Adrenal gland (tissue), 9 donors: ENCODE measurements at regions not wholly inside any gene's neighbourhood (a gene's known extent, or its start where the extent isn't known, plus 50 kb on each side); places are given as distances from the start of the nearest gene placed in this dataset.

Source experiments
- DNase-seq, 7 donors: peaks; one replicate each; pipeline ENCODE4 v3.0.0-alpha.2; 2019 to 2020
- H3K27ac ChIP-seq, 5 donors: fragments of 200-600 bp; sonication (generic) in 4 of 5; 1 replicate in 3 of 5; 2 replicates in 2 of 5; pipeline versions ENCODE4 v1.5.1 to v1.8.0; 2016 to 2020; ENCODE audit warnings: mild to moderate bottlenecking in 1 of 5
- H3K27me3 ChIP-seq: fragments of 200-600 bp; 2 replicates; pipeline ENCODE4 v1.8.0; 2021
- H3K36me3 ChIP-seq, 2 donors: fragments of 200-600 bp; replicated peaks in 1 of 2; 1 replicate in 1 of 2; 2 replicates in 1 of 2; pipeline versions ENCODE4 v1.5.1 to v1.8.0; 2018 to 2022
- H3K4me1 ChIP-seq, 2 donors: fragments of 200-600 bp; replicated peaks in 1 of 2; 1 replicate in 1 of 2; 2 replicates in 1 of 2; pipeline versions ENCODE4 v1.5.1 to v1.8.0; 2018 to 2021
- H3K4me3 ChIP-seq, 4 donors: fragments of 200-600 bp; sonication (generic) in 3 of 4; one replicate each; pipeline ENCODE4 v1.5.1; 2016 to 2018
- H3K9me3 ChIP-seq, 3 donors: fragments of 200-600 bp; sonication (generic) in 1 of 3; replicated peaks in 1 of 3; 1 replicate in 2 of 3; 2 replicates in 1 of 3; pipeline versions ENCODE4 v1.5.1 to v1.8.0; 2016 to 2021
- POLR2A ChIP-seq, 2 donors: fragments of 450-650 bp; IDR thresholded peaks; one replicate each; pipeline ENCODE4 v1.6.1; 2017; ENCODE audit warnings: antibody characterized with exemption in 2 of 2, mild to moderate bottlenecking in 2 of 2, moderate library complexity in 1 of 2
- WGBS, 4 donors: extraction: QIAGEN DNeasy Blood & Tissue Kit in 2 of 4; methylation state at CpG; one replicate each; pipeline versions ENCODE4 v1.1.5 to v1.1.7; 2013 to 2017; 5-methylcytosine and 5-hydroxymethylcytosine counted together
- intact Hi-C, 2 donors: fragments of 100-400 bp; cut with DNase I; formaldehyde crosslinking; loops; one replicate each; pipeline versions ENCODE4 v1.14.1 to v1.15.0; 2022 to 2023
- TF ChIP-seq, protein P1 (sequence below), 6 experiments: fragments of 450-650 bp in 4 of 6; fragments of 200-600 bp in 2 of 6; sonication (generic) in 1 of 6; IDR thresholded peaks; 1 replicate in 5 of 6; 2 replicates in 1 of 6; pipeline versions ENCODE4 v1.5.1 to v1.8.0; 2016 to 2021; ENCODE audit warnings: antibody characterized with exemption in 6 of 6, mild to moderate bottlenecking in 2 of 6, moderate library complexity in 1 of 6
- donor health status: healthy with polysubstance abuse.
- donor health status: Bipolar disorder and iron deficiency.
- donor health status: DM: yes; HTN: yes; CAD: no.
- donor health status: DM: no; HTN: no; CAD: no.
- donor health status: DM: no; HTN: no; CAD: no.

DNA sequence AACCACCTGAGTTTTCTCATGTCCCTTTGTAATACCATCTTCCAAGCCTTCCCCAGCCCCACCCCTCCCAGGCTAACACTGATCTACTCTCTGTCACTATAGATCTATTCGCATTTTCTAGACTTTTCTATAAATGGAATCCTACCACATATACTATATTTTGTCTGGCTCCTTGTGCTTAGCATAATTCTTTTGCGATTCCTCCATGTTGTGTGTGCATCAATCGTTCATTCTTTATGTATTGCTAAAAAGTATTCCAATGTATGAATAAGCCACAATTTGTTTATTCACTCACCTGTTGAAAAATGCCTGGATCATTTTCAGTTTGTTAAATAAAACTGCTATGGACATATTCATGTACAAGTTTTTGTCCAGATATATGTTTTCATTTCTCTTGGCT, 66.7 kb upstream of the DPT start:
- 84 to 90% (median 89%) methylated on average over 3 of the region's 3 CpGs for WGBS, 4 donors
- H3K9me3 ChIP-seq: no peaks in the 10 kb centered on the region
- no peak for TF ChIP-seq POLR2A (IDR thresholded peaks at IDR 0.05)
- TF ChIP-seq, protein P1, sequence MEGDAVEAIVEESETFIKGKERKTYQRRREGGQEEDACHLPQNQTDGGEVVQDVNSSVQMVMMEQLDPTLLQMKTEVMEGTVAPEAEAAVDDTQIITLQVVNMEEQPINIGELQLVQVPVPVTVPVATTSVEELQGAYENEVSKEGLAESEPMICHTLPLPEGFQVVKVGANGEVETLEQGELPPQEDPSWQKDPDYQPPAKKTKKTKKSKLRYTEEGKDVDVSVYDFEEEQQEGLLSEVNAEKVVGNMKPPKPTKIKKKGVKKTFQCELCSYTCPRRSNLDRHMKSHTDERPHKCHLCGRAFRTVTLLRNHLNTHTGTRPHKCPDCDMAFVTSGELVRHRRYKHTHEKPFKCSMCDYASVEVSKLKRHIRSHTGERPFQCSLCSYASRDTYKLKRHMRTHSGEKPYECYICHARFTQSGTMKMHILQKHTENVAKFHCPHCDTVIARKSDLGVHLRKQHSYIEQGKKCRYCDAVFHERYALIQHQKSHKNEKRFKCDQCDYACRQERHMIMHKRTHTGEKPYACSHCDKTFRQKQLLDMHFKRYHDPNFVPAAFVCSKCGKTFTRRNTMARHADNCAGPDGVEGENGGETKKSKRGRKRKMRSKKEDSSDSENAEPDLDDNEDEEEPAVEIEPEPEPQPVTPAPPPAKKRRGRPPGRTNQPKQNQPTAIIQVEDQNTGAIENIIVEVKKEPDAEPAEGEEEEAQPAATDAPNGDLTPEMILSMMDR (IDR thresholded peaks at IDR 0.05): no peak

GRCh38 chr1:168799927-168800605, 71.1 kb upstream of the DPT start:
- no peaks in the 10 kb centered on the region for H3K36me3 ChIP-seq
- intact Hi-C loops: no loop called here
- WGBS, 4 donors: 87 to 95% (median 92%) methylated on average over 2 of the region's 2 CpGs
- no peaks in the 10 kb centered on the region for H3K9me3 ChIP-seq
- no peak overlapping the region for H3K4me3 ChIP-seq
- H3K4me1 ChIP-seq: no peaks in the 10 kb centered on the region
- no peaks in the 10 kb centered on the region for H3K27me3 ChIP-seq
- TF ChIP-seq, protein P1 (IDR thresholded peaks at IDR 0.05): no peak
- TF ChIP-seq POLR2A (IDR thresholded peaks at IDR 0.05): no peak
- no peak overlapping the region for H3K27ac ChIP-seq
- no peak for DNase-seq

More for the DNA sequence above, 66.7 kb upstream of the DPT start:
- H3K36me3 ChIP-seq: no peaks in the 10 kb centered on the region
- intact Hi-C loops: no loop called here
- H3K4me3 ChIP-seq: no peak overlapping the region
- H3K27me3 ChIP-seq: no peaks in the 10 kb centered on the region
- H3K4me1 ChIP-seq: no peaks in the 10 kb centered on the region
- DNase-seq: no peak
- no peak overlapping the region for H3K27ac ChIP-seq

DNA sequence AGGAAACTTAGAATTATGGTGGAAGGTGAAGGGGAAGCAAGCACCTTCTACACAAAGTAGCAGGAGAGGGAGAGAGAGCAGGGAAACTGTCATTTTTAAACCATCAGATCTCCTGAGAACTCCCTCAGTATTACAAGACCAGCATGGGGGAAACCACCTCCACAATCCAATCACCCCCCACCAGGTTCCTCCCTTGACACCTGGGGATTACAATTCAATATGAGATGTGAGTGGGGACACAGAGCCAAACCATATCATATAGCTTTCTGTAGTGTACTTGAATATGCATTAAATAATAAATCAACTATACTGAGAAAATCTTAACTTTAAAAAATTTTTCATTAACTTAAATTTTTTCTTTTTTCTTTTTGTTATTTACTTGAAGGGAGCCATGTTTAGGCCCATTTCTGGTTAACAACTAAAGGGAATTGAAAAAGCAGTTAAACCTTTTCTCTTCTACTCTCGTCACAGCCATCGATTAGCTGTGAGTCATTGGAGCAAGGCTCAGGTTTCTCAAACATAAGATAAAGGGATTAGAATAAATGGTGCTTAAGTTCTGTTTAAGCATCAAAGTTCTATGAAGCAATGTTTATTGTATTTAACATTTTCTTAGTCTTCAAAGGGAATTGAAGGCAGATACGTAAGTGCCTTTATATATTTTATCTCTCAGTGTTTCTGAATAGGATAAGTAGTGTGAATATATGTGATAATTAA, 72.2 kb upstream of the DPT start:
- Histone ChIP-seq H3K4me3 (no peak overlapping the region), H3K4me1 (no peaks in the 10 kb centered on the region), H3K27ac (no peak overlapping the region), H3K36me3 (no peaks in the 10 kb centered on the region), H3K27me3 (no peaks in the 10 kb centered on the region), H3K9me3 (no peaks in the 10 kb centered on the region)
- intact Hi-C loops: no loop called here
- WGBS, 4 donors: 53 to 68% (median 62%) methylated on average over 3 of the region's 3 CpGs
- no peak for DNase-seq
- TF ChIP-seq POLR2A (IDR thresholded peaks at IDR 0.05): no peak
- TF ChIP-seq, protein P1 (IDR thresholded peaks at IDR 0.05): no peak

- intact Hi-C loops: no loop called here
- no peak overlapping the region for H3K27ac ChIP-seq
Observed at GRCh38 chr1:168803806-168804510, 75.0 kb upstream of the DPT start.

More at GRCh38 chr1:168803806-168804510, 75.0 kb upstream of the DPT start:
- WGBS, 4 donors: 80 to 90% (median 88%) methylated on average over 7 of the region's 7 CpGs
- H3K36me3 ChIP-seq: no peaks in the 10 kb centered on the region
- H3K9me3 ChIP-seq: no peaks in the 10 kb centered on the region
- H3K4me1 ChIP-seq: no peaks in the 10 kb centered on the region
- no peak overlapping the region for H3K4me3 ChIP-seq
- no peak for DNase-seq
- no peak for TF ChIP-seq POLR2A (IDR thresholded peaks at IDR 0.05)
- TF ChIP-seq, protein P1 (IDR thresholded peaks at IDR 0.05): no peak
- no peaks in the 10 kb centered on the region for H3K27me3 ChIP-seq
